ENCODE measurements at regions not wholly inside any gene's neighbourhood (a gene's known extent, or its start where the extent isn't known, plus 50 kb on each side); places are given as distances from the start of the nearest gene placed in this dataset.

- DNase-seq (ENCODE audit: low spot score): no peak
- in situ Hi-C loops (cut with MboI; ENCODE audit: low pct_unique_long_range_greater_than_20kb, low sequenced_read_pairs, unreplicated experiment): no loop called here
- TF ChIP-seq CTCF (IDR thresholded peaks at IDR 0.05; ENCODE audit: extremely low read depth, insufficient read depth, missing control alignments): no peak
These were observed 119.7 kb upstream of the NUDT6 start for GRCh38 chr4:123042095-123042494.

- TF ChIP-seq CTCF (IDR thresholded peaks at IDR 0.05; ENCODE audit: extremely low read depth, insufficient read depth, missing control alignments): no peak
- no peak for DNase-seq (ENCODE audit: low spot score)
- in situ Hi-C loops (cut with MboI; ENCODE audit: low pct_unique_long_range_greater_than_20kb, low sequenced_read_pairs, unreplicated experiment): no loop called here
These were observed 120.6 kb upstream of the NUDT6 start for GRCh38 chr4:123043013-123043412.

GRCh38 chr4:123043793-123044425 lies 121.5 kb upstream of the NUDT6 start:
- TF ChIP-seq CTCF (IDR thresholded peaks at IDR 0.05; ENCODE audit: extremely low read depth, insufficient read depth, missing control alignments): no peak
- DNase-seq (ENCODE audit: low spot score): no peak
- in situ Hi-C loops (cut with MboI; ENCODE audit: low pct_unique_long_range_greater_than_20kb, low sequenced_read_pairs, unreplicated experiment): no loop called here

GRCh38 chr4:123046096-123046495 lies 123.7 kb upstream of the NUDT6 start:
- TF ChIP-seq CTCF (IDR thresholded peaks at IDR 0.05; ENCODE audit: extremely low read depth, insufficient read depth, missing control alignments): no peak
- in situ Hi-C loops (cut with MboI; ENCODE audit: low pct_unique_long_range_greater_than_20kb, low sequenced_read_pairs, unreplicated experiment): no loop called here
- DNase-seq (ENCODE audit: low spot score): no peak

- in situ Hi-C loops (cut with MboI; ENCODE audit: low pct_unique_long_range_greater_than_20kb, low sequenced_read_pairs, unreplicated experiment): no loop called here
- DNase-seq (ENCODE audit: low spot score): no peak
- no peak for TF ChIP-seq CTCF (IDR thresholded peaks at IDR 0.05; ENCODE audit: extremely low read depth, insufficient read depth, missing control alignments)
These were observed 127.6 kb upstream of the NUDT6 start for GRCh38 chr4:123050018-123050417.

GRCh38 chr4:123052007-123052406 lies 129.6 kb upstream of the NUDT6 start:
- in situ Hi-C loops (cut with MboI; ENCODE audit: low pct_unique_long_range_greater_than_20kb, low sequenced_read_pairs, unreplicated experiment): no loop called here
- TF ChIP-seq CTCF (IDR thresholded peaks at IDR 0.05; ENCODE audit: extremely low read depth, insufficient read depth, missing control alignments): no peak
- DNase-seq (ENCODE audit: low spot score): no peak

Data from GM13977 (cell line).